HepG2 (cell line): ENCODE measurements at regions not wholly inside any gene's neighbourhood (a gene's known extent, or its start where the extent isn't known, plus 50 kb on each side); places are given as distances from the start of the nearest gene placed in this dataset.

Experiments
- CEBPG ChIP-seq: IDR thresholded peaks from 2 replicates; pipeline ENCODE4 v1.6.1; 2016
- ELF3 ChIP-seq: IDR thresholded peaks from 2 replicates; pipeline ENCODE4 v1.6.1; 2016; ENCODE audit warnings: missing genetic modification reagents, missing compliant biosample characterization
- FOSL2 ChIP-seq: sonication (generic); formaldehyde crosslinking; IDR thresholded peaks from 2 replicates; pipeline ENCODE4 v1.4.0; 2020; ENCODE audit warnings: missing genetic modification reagents
- FOXK2 ChIP-seq: fragments of 450-650 bp; IDR thresholded peaks from 2 replicates; pipeline ENCODE4 v1.6.1; 2016
- HDAC6 ChIP-seq: fragments of 200-600 bp; sonication (generic); IDR thresholded peaks from 2 replicates; pipeline ENCODE4 v1.7.0; 2017; ENCODE audit warnings: mild to moderate bottlenecking, antibody characterized with exemption, low read length, low read depth
- KAT7 ChIP-seq: IDR thresholded peaks from 2 replicates; pipeline ENCODE4 v1.6.1; 2018; ENCODE audit warnings: borderline replicate concordance, missing compliant biosample characterization
- MIER3 ChIP-seq: IDR thresholded peaks from 2 replicates; pipeline ENCODE4 v1.6.1; 2016; ENCODE audit warnings: missing compliant biosample characterization, borderline replicate concordance
- RORA ChIP-seq: sonication (generic); formaldehyde crosslinking; IDR thresholded peaks from 2 replicates; pipeline ENCODE4 v1.5.0; 2020; ENCODE audit warnings: mild to moderate bottlenecking, missing genetic modification reagents, moderate library complexity
- SOX5 ChIP-seq: IDR thresholded peaks from 2 replicates; pipeline ENCODE4 v1.6.1; 2016; ENCODE audit warnings: borderline replicate concordance
- SP140L ChIP-seq: sonication (generic); formaldehyde crosslinking; IDR thresholded peaks from 2 replicates; pipeline ENCODE4 v1.4.0; 2020; ENCODE audit warnings: missing genetic modification reagents, borderline replicate concordance
- TCF7 ChIP-seq: sonication (generic); IDR thresholded peaks from 2 replicates; pipeline ENCODE4 v1.6.1; 2016; ENCODE audit warnings: antibody characterized with exemption, low read depth
- ZBTB38 ChIP-seq: sonication (generic); formaldehyde crosslinking; IDR thresholded peaks from 2 replicates; pipeline ENCODE4 v1.5.1; 2020; ENCODE audit warnings: mild to moderate bottlenecking, missing genetic modification reagents
- ZNF17 ChIP-seq: sonication (generic); formaldehyde crosslinking; IDR thresholded peaks from 2 replicates; pipeline ENCODE4 v1.5.0; 2020; ENCODE audit warnings: mild to moderate bottlenecking, missing genetic modification reagents
- ZNF292 ChIP-seq: sonication (generic); formaldehyde crosslinking; IDR thresholded peaks from 2 replicates; pipeline ENCODE4 v1.8.1; 2022; ENCODE audit warnings: mild to moderate bottlenecking, low read depth, missing genetic modification reagents, borderline replicate concordance
- ZNF572 ChIP-seq: sonication (generic); formaldehyde crosslinking; IDR thresholded peaks from 2 replicates; pipeline ENCODE4 v1.5.1; 2020; ENCODE audit warnings: mild to moderate bottlenecking, missing genetic modification reagents
- ZNF790 ChIP-seq: sonication (generic); formaldehyde crosslinking; IDR thresholded peaks from 2 replicates; pipeline ENCODE4 v1.8.0; 2022; ENCODE audit warnings: missing genetic modification reagents, mild to moderate bottlenecking, borderline replicate concordance
- ZNF850 ChIP-seq: sonication (generic); formaldehyde crosslinking; conservative IDR thresholded peaks from 2 replicates; pipeline ENCODE4 v1.9.0; 2021; ENCODE audit warnings: mild to moderate bottlenecking, missing genetic modification reagents
- TF ChIP-seq, protein P1 (sequence below): sonication (generic); formaldehyde crosslinking; IDR thresholded peaks from 2 replicates; pipeline ENCODE4 v1.5.1; 2020; ENCODE audit warnings: mild to moderate bottlenecking, missing genetic modification reagents, moderate library complexity
- TF ChIP-seq, protein P2 (sequence below): IDR thresholded peaks from 2 replicates; pipeline ENCODE4 v1.6.1; 2016; ENCODE audit warnings: low read depth
- TF ChIP-seq, protein P3 (sequence below): sonication (generic); formaldehyde crosslinking; IDR thresholded peaks from 2 replicates; pipeline ENCODE4 v1.5.0; 2020; ENCODE audit warnings: mild to moderate bottlenecking, missing genetic modification reagents, borderline replicate concordance
- TF ChIP-seq, protein P4 (sequence below): sonication (generic); formaldehyde crosslinking; IDR thresholded peaks from 2 replicates; pipeline ENCODE4 v1.5.1; 2020; ENCODE audit warnings: mild to moderate bottlenecking, missing genetic modification reagents, moderate library complexity

GRCh38 chr19:57068921-57069697 is 50.7 kb upstream of the USP29 start (continued):
- TF ChIP-seq, protein P1, sequence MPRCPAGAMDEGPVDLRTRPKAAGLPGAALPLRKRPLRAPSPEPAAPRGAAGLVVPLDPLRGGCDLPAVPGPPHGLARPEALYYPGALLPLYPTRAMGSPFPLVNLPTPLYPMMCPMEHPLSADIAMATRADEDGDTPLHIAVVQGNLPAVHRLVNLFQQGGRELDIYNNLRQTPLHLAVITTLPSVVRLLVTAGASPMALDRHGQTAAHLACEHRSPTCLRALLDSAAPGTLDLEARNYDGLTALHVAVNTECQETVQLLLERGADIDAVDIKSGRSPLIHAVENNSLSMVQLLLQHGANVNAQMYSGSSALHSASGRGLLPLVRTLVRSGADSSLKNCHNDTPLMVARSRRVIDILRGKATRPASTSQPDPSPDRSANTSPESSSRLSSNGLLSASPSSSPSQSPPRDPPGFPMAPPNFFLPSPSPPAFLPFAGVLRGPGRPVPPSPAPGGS, result no peak
- TF ChIP-seq MIER3 (CRISPR knock-in tag) (no peak), ZNF850 (CRISPR knock-in tag) (no peak), HDAC6 (no peak), SOX5 (CRISPR knock-in tag) (peak; percentile 16; the same call in 1 of the 2 replicates), FOXK2 (no peak), ZNF790 (no peak), RORA (CRISPR knock-in tag) (no peak), TCF7 (no peak), ELF3 (peak; percentile 65; the same call in 1 of the 2 replicates), KAT7 (CRISPR knock-in tag) (no peak), SP140L (CRISPR knock-in tag) (no peak), ZBTB38 (peak; percentile 91), CEBPG (CRISPR knock-in tag) (peak; percentile 4; the same call in 1 of the 2 replicates), FOSL2 (CRISPR knock-in tag) (peak; percentile 27; the same call in 1 of the 2 replicates), ZNF17 (CRISPR knock-in tag) (no peak), ZNF572 (peak; percentile 92; the same call in 1 of the 2 replicates), ZNF292 (CRISPR knock-in tag) (peak; percentile 58; the same call in 1 of the 2 replicates)
- TF ChIP-seq, protein P2, sequence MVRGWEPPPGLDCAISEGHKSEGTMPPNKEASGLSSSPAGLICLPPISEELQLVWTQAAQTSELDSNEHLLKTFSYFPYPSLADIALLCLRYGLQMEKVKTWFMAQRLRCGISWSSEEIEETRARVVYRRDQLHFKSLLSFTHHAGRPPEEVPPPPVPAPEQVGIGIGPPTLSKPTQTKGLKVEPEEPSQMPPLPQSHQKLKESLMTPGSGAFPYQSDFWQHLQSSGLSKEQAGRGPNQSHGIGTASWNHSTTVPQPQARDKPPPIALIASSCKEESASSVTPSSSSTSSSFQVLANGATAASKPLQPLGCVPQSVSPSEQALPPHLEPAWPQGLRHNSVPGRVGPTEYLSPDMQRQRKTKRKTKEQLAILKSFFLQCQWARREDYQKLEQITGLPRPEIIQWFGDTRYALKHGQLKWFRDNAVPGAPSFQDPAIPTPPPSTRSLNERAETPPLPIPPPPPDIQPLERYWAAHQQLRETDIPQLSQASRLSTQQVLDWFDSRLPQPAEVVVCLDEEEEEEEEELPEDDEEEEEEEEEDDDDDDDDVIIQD (CRISPR knock-in tag), result 0 out of 2 replicates have a peak, but pooled peaks have one; percentile 27
- TF ChIP-seq, protein P3, sequence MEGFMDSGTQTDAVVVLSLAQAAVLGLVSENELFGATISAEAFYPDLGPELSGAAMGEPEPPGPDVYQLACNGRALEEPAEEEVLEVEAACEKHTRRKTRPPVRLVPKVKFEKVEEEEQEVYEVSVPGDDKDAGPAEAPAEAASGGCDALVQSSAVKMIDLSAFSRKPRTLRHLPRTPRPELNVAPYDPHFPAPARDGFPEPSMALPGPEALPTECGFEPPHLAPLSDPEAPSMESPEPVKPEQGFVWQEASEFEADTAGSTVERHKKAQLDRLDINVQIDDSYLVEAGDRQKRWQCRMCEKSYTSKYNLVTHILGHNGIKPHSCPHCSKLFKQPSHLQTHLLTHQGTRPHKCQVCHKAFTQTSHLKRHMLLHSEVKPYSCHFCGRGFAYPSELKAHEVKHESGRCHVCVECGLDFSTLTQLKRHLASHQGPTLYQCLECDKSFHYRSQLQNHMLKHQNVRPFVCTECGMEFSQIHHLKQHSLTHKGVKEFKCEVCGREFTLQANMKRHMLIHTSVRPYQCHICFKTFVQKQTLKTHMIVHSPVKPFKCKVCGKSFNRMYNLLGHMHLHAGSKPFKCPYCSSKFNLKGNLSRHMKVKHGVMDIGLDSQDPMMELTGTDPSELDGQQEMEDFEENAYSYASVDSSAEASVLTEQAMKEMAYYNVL, result no peak
- TF ChIP-seq, protein P4, sequence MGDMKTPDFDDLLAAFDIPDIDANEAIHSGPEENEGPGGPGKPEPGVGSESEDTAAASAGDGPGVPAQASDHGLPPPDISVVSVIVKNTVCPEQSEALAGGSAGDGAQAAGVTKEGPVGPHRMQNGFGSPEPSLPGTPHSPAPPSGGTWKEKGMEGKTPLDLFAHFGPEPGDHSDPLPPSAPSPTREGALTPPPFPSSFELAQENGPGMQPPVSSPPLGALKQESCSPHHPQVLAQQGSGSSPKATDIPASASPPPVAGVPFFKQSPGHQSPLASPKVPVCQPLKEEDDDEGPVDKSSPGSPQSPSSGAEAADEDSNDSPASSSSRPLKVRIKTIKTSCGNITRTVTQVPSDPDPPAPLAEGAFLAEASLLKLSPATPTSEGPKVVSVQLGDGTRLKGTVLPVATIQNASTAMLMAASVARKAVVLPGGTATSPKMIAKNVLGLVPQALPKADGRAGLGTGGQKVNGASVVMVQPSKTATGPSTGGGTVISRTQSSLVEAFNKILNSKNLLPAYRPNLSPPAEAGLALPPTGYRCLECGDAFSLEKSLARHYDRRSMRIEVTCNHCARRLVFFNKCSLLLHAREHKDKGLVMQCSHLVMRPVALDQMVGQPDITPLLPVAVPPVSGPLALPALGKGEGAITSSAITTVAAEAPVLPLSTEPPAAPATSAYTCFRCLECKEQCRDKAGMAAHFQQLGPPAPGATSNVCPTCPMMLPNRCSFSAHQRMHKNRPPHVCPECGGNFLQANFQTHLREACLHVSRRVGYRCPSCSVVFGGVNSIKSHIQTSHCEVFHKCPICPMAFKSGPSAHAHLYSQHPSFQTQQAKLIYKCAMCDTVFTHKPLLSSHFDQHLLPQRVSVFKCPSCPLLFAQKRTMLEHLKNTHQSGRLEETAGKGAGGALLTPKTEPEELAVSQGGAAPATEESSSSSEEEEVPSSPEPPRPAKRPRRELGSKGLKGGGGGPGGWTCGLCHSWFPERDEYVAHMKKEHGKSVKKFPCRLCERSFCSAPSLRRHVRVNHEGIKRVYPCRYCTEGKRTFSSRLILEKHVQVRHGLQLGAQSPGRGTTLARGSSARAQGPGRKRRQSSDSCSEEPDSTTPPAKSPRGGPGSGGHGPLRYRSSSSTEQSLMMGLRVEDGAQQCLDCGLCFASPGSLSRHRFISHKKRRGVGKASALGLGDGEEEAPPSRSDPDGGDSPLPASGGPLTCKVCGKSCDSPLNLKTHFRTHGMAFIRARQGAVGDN (CRISPR knock-in tag), result peak; percentile 84
